Naive thymus-derived CD8-positive, alpha-beta T cell (primary cell): ENCODE measurements at regions not wholly inside any gene's neighbourhood (a gene's known extent, or its start where the extent isn't known, plus 50 kb on each side); places are given as distances from the start of the nearest gene placed in this dataset.
"Not testable (repeated sequence)": the region's sequence is repeated elsewhere in the genome, so short reads cannot be mapped to it uniquely, and the experiment has no call there.

Experiments
- ATAC-seq, 2 donors: fragments of 150-1000 bp; cut with Tn5 transposase in 1 of 2; sonication (Bioruptor Pico), chemical (Tn5 transposase) in 1 of 2; 1 replicate in 1 of 2; 2 replicates in 1 of 2; pipeline ENCODE4 v1.10.0; 2021; ENCODE audit warnings: mild to moderate bottlenecking in 2 of 2, moderate library complexity in 2 of 2
- POLR2A ChIA-PET: fragments of 350-600 bp; sonication (Branson Sonifier 250); formaldehyde crosslinking; loops from one replicate; lab custom pipeline; 2021; ENCODE audit warnings: antibody characterized with exemption; lab: Charles Lee
- DNase-seq, 10 donors: peaks; one replicate each; pipeline versions ENCODE4 v3.0.0 to v3.0.0-alpha.2; 2020 to 2022
- H3K27ac Mint-ChIP-seq, 10 donors: one replicate each; pipeline ENCODE4 v1.8.0; 2020 to 2022; ENCODE audit warnings: mild to moderate bottlenecking in 10 of 10, mixed read lengths in 10 of 10, moderate library complexity in 4 of 10, inconsistent platforms in 1 of 10
- H3K27me3 Mint-ChIP-seq, 5 donors: one replicate each; pipeline ENCODE4 v1.8.0; 2021 to 2022; ENCODE audit warnings: mixed read lengths in 5 of 5
- H3K36me3 Mint-ChIP-seq, 3 donors: one replicate each; pipeline ENCODE4 v1.8.0; 2020 to 2022; ENCODE audit warnings: mixed read lengths in 3 of 3, mild to moderate bottlenecking in 2 of 3, inconsistent platforms in 1 of 3
- H3K4me1 Mint-ChIP-seq, 4 donors: one replicate each; pipeline ENCODE4 v1.8.0; 2021 to 2022; ENCODE audit warnings: mixed read lengths in 4 of 4
- H3K4me3 Mint-ChIP-seq, 10 donors: one replicate each; pipeline ENCODE4 v1.8.0; 2020 to 2022; ENCODE audit warnings: mild to moderate bottlenecking in 10 of 10, mixed read lengths in 10 of 10, moderate library complexity in 6 of 10, inconsistent platforms in 1 of 10
- H3K9me3 Mint-ChIP-seq, 9 donors: one replicate each; pipeline ENCODE4 v1.8.0; 2020 to 2022; ENCODE audit warnings: mixed read lengths in 9 of 9, mild to moderate bottlenecking in 3 of 9, inconsistent platforms in 1 of 9, moderate library complexity in 1 of 9

DNA sequence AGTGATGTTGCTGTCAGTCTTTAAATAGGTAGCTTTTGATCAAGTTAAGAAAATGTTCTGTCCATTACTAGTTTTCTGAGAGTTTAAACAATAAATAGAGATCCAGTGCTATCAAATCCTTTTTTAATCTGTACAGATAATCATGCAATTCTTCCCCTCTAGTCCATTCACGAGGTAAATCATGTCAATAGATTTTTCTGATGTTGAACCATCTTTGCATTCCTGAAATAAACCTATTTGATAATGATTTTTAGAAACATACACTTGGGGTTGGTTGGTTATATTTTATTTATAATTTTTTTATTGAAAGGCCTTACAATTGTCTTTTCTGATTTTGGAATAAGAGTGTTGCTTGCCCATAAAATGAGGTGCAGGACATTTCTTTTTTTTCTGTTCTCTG is 95.0 kb downstream of the FAM53A start:
- H3K9me3 Mint-ChIP-seq = peaks cover 9 to 39% (median 24%) of the 10 kb centered on the region in 9 donors
- H3K4me1 Mint-ChIP-seq = no peaks in the 10 kb centered on the region
- ATAC-seq (no peak), DNase-seq (no peak)
- H3K4me3 Mint-ChIP-seq = no peak overlapping the region
- H3K36me3 Mint-ChIP-seq = peaks cover 2 to 15% (median 13%) of the 10 kb centered on the region in 3 donors
- POLR2A ChIA-PET = no interaction called here
- H3K27ac Mint-ChIP-seq = no peak overlapping the region
- peaks cover 0 to 9% (median 2%) of the 10 kb centered on the region in 5 donors for H3K27me3 Mint-ChIP-seq

DNA sequence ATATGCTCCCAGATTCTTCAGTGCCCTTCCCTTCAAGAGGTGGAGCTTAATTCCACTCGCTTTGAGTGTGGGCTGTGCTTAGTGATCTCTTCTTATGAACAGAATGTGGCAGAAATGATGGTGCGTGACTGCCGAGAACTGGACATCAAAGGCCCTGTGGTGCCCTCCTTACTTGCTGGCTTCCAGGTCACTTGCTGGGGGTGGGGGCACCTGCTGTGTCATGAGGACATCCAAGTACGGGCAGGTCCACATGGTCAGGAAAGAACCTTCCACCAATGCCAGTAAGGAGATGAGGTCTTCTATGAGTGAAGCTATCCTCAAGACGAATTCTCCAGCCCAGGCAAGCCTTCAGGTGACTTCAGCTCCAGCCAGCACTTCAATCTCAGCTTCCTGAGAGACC is 95.8 kb downstream of the FAM53A start:
- H3K36me3 Mint-ChIP-seq = peaks cover 2 to 15% (median 13%) of the 10 kb centered on the region in 3 donors
- H3K4me1 Mint-ChIP-seq = no peaks in the 10 kb centered on the region
- H3K4me3 Mint-ChIP-seq = no peak overlapping the region
- peak overlapping the region in 1 of 10 donors; percentile 29 for H3K27ac Mint-ChIP-seq
- H3K27me3 Mint-ChIP-seq = peaks cover 0 to 9% (median 2%) of the 10 kb centered on the region in 5 donors
- DNase-seq (no peak), ATAC-seq (no peak)
- POLR2A ChIA-PET = no interaction called here
- peaks cover 9 to 39% (median 24%) of the 10 kb centered on the region in 9 donors for H3K9me3 Mint-ChIP-seq

DNA sequence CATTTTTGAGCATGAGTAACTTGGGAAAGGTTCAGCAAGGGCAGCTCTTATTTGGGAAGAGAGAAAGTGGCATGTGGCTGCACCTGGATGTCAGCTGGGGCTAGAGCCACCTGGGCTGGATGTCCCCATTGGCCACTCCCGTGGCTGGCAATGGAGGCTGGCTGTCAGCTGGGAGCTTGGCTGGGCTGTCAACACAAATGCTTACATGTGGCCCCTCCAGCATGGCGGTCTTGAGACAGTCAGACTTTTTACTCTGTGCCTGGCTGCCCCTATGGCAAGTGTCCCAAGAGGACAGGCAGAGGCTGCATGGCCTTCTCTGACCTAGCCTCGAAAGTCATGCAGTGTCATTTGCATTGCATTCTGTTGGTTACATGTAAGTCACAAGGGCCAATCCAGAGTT is 99.6 kb downstream of the FAM53A start:
- ATAC-seq (no peak), DNase-seq (peak in 1 of 10 donors; percentile 11)
- Mint-ChIP-seq H3K9me3 (peaks cover 0 to 21% (median 14%) of the 10 kb centered on the region in 9 donors), H3K36me3 (peaks cover 0 to 8% (median 5%) of the 10 kb centered on the region in 3 donors), H3K4me3 (no peak overlapping the region), H3K4me1 (peaks cover 3 to 11% (median 6%) of the 10 kb centered on the region in 4 donors), H3K27ac (peak overlapping the region in 1 of 10 donors; percentile 66), H3K27me3 (peaks cover 0 to 5% (median 0%) of the 10 kb centered on the region in 5 donors)
- POLR2A ChIA-PET = no interaction called here

DNA sequence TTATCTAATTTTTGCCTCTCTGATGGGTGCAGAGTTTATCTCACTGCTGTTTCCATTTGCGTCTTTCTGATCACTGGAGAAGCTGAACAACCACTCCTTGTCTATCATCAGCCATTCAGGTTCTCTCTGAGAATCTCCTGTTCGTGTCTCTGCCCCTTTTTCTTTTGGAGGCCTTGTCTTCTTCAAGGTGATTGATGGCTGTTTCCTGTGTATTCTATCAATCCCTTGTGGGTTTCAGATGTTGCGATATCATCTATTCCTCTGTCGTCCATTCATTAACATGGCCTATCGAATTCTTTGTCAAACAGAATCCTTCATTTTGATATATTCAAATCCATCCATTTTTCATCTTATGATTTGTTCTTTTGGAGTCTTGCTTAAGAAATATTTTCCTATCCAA is 100.3 kb downstream of the FAM53A start:
- ATAC-seq (no peak), DNase-seq (peak in 1 of 10 donors; percentile 1)
- H3K4me1 Mint-ChIP-seq = peaks cover 3 to 11% (median 6%) of the 10 kb centered on the region in 4 donors
- peaks cover 0 to 15% (median 9%) of the 10 kb centered on the region in 9 donors for H3K9me3 Mint-ChIP-seq
- POLR2A ChIA-PET = no interaction called here
- H3K4me3 Mint-ChIP-seq = no peak overlapping the region
- H3K27me3 Mint-ChIP-seq = peaks cover 0 to 5% (median 0%) of the 10 kb centered on the region in 5 donors
- peak overlapping the region in 5 of 10 donors; percentile 24 to 71 (median 38) for H3K27ac Mint-ChIP-seq
- H3K36me3 Mint-ChIP-seq = peaks cover 0 to 6% (median 3%) of the 10 kb centered on the region in 3 donors

GRCh38 chr4:1583051-1583785 is 100.9 kb downstream of the FAM53A start:
- no peak for ATAC-seq
- Mint-ChIP-seq H3K4me1 (peaks cover 3 to 11% (median 7%) of the 10 kb centered on the region in 4 donors), H3K27ac (peak overlapping the region in 9 of 10 donors; percentile 13 to 87 (median 56)), H3K27me3 (peaks cover 0 to 2% (median 0%) of the 10 kb centered on the region in 5 donors), H3K9me3 (peaks cover 0 to 8% (median 2%) of the 10 kb centered on the region in 9 donors), H3K4me3 (no peak overlapping the region), H3K36me3 (peaks cover 0 to 2% (median 0%) of the 10 kb centered on the region in 3 donors)
- POLR2A ChIA-PET = no interaction called here
- DNase-seq = peak in 1 of 10 donors; percentile 57

DNA sequence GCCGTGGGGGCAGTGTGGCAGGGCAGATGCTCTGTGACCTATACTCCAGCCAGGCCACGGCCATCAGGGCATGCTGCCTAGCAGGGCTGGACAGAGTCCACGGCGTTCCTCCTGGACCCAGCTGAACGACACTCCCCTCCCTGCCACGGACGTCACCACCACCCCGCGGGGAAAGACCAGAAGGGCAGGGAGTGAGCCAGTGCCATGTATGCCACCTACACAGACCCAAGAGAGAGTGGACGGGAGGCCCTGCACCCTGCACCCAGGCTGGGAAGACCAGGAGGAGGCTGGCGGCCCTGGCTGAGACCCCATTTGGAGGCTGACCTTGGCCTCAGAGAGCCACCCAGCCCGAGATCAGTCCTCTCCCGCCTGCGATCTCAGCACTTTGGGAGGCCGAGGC is 101.9 kb downstream of the FAM53A start:
- Mint-ChIP-seq H3K27ac (peak overlapping the region in 5 of 10 donors; percentile 29 to 71 (median 60)), H3K27me3 (no peaks in the 10 kb centered on the region), H3K9me3 (peaks cover 0 to 6% (median 0%) of the 10 kb centered on the region in 9 donors), H3K36me3 (peaks cover 0 to 2% (median 0%) of the 10 kb centered on the region in 3 donors), H3K4me3 (no peak overlapping the region), H3K4me1 (peaks cover 3 to 12% (median 7%) of the 10 kb centered on the region in 4 donors)
- ATAC-seq (no peak), DNase-seq (peak in 2 of 10 donors; percentile 1 to 59)
- POLR2A ChIA-PET = interaction anchor here (0.6 to 1.4 kb wide), 5 partner anchors 8 to 324 kb away, joined by 3 to 5 read pairs (median 3); partner anchors contain the start of gene UVSSA

- not testable (repeated sequence) for H3K9me3 Mint-ChIP-seq, H3K27me3 Mint-ChIP-seq, H3K36me3 Mint-ChIP-seq
- Mint-ChIP-seq H3K27ac (peak overlapping the region in 9 of 10 donors; percentile 55 to 89 (median 72)), H3K4me1 (peaks cover 3 to 12% (median 8%) of the 10 kb centered on the region in 4 donors), H3K4me3 (peak overlapping the region in 8 of 10 donors; percentile 4 to 66 (median 44))
- POLR2A ChIA-PET = interaction anchor here (0.8 to 1.4 kb wide), 3 partner anchors 9 to 35 kb away, joined by 3 to 4 read pairs (median 3); no protein-coding TSS in a partner anchor
- DNase-seq (peak; percentile 78 to 94 (median 89)), ATAC-seq (peak; percentile 58 to 68)
Observed at GRCh38 chr4:1581164-1581894, 102.8 kb downstream of the FAM53A start.

DNA sequence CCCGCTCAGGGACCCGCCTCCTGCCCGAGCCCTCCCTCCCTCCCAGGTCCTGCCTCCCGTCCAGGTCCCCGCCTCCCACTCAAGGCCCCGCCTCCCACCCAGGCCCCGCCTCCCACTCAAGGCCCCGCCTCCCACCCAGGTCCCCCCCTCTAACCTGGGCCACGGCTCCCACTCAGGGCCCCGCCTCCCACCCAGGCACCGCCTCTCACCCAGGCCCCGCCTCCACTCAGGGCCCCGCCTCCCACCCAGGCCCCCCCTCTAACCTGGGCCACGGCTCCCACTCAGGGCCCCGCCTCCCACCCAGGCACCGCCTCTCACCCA is 103.5 kb downstream of the FAM53A start:
- not testable (repeated sequence) for DNase-seq, ATAC-seq, H3K36me3 Mint-ChIP-seq, H3K27me3 Mint-ChIP-seq, H3K9me3 Mint-ChIP-seq, H3K4me3 Mint-ChIP-seq
- H3K4me1 Mint-ChIP-seq = peaks cover 3 to 12% (median 8%) of the 10 kb centered on the region in 4 donors
- POLR2A ChIA-PET = interaction anchor here (1.0 to 3.0 kb wide), 15 partner anchors 10 to 832 kb away, joined by 3 to 57 read pairs (median 4); partner anchors contain the start of gene UVSSA
- peak overlapping the region in 1 of 10 donors; percentile 6 for H3K27ac Mint-ChIP-seq

- Mint-ChIP-seq H3K4me1 (peaks cover 3 to 12% (median 8%) of the 10 kb centered on the region in 4 donors), H3K4me3 (peak overlapping the region; percentile 61 to 85 (median 82)), H3K36me3 (no peaks in the 10 kb centered on the region), H3K9me3 (no peaks in the 10 kb centered on the region), H3K27ac (peak overlapping the region in 9 of 10 donors; percentile 4 to 88 (median 68)), H3K27me3 (no peaks in the 10 kb centered on the region)
- peak; percentile 81 to 97 (median 93) for DNase-seq
- ATAC-seq = peak; percentile 54 to 77
- POLR2A ChIA-PET = interaction anchor here (1.0 to 3.0 kb wide), 16 partner anchors 10 to 833 kb away, joined by 3 to 57 read pairs (median 4); partner anchors contain the start of gene UVSSA
Observed at GRCh38 chr4:1579901-1580691, 104.0 kb downstream of the FAM53A start.

- Mint-ChIP-seq H3K4me3 (peak overlapping the region; percentile 61 to 85 (median 82)), H3K9me3 (no peaks in the 10 kb centered on the region), H3K27ac (peak overlapping the region in 9 of 10 donors; percentile 52 to 88 (median 72)), H3K36me3 (no peaks in the 10 kb centered on the region), H3K4me1 (peaks cover 3 to 12% (median 8%) of the 10 kb centered on the region in 4 donors), H3K27me3 (no peaks in the 10 kb centered on the region)
- POLR2A ChIA-PET = interaction anchor here (1.0 to 3.0 kb wide), 14 partner anchors 9 to 834 kb away, joined by 3 to 57 read pairs (median 4); partner anchors contain the start of gene UVSSA
- DNase-seq (peak; percentile 64 to 89 (median 74)), ATAC-seq (peak; percentile 53 to 65)
Observed at GRCh38 chr4:1579001-1579900, 104.9 kb downstream of the FAM53A start.
